ENCODE measurements at regions not wholly inside any gene's neighbourhood (a gene's known extent, or its start where the extent isn't known, plus 50 kb on each side); places are given as distances from the start of the nearest gene placed in this dataset.
"Not testable (repeated sequence)": the region's sequence is repeated elsewhere in the genome, so short reads cannot be mapped to it uniquely, and the experiment has no call there.

DNA sequence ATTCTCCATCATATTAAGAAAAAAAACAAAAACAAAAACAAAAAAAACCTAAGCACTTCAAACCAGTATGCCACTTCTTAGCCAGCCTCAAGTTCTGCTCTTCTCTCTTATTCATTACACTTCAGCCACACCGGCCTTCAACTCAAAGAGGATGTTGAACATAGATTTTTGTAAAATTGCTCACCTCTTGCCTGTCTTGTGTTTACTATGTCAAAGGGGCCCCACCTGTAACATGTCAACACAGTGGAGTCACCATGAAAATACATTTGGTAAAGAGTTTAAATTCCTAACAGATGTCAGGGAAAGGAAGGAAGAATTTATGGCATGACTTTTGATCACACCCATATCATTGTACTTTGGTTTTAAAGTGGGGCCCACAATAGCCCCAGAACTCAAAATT lies 121.1 kb upstream of the GHR start:
- DNase-seq (ENCODE audit: low read depth) = peak; percentile 20
- no peak overlapping the region for H3K4me3 ChIP-seq (ENCODE audit: control insufficient read depth, low read depth, low read length)
- TF ChIP-seq, protein P1, sequence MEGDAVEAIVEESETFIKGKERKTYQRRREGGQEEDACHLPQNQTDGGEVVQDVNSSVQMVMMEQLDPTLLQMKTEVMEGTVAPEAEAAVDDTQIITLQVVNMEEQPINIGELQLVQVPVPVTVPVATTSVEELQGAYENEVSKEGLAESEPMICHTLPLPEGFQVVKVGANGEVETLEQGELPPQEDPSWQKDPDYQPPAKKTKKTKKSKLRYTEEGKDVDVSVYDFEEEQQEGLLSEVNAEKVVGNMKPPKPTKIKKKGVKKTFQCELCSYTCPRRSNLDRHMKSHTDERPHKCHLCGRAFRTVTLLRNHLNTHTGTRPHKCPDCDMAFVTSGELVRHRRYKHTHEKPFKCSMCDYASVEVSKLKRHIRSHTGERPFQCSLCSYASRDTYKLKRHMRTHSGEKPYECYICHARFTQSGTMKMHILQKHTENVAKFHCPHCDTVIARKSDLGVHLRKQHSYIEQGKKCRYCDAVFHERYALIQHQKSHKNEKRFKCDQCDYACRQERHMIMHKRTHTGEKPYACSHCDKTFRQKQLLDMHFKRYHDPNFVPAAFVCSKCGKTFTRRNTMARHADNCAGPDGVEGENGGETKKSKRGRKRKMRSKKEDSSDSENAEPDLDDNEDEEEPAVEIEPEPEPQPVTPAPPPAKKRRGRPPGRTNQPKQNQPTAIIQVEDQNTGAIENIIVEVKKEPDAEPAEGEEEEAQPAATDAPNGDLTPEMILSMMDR (conservative IDR thresholded peaks at IDR 0.05; ENCODE audit: control insufficient read depth, insufficient read depth, low read depth, low read length) = no peak

DNA sequence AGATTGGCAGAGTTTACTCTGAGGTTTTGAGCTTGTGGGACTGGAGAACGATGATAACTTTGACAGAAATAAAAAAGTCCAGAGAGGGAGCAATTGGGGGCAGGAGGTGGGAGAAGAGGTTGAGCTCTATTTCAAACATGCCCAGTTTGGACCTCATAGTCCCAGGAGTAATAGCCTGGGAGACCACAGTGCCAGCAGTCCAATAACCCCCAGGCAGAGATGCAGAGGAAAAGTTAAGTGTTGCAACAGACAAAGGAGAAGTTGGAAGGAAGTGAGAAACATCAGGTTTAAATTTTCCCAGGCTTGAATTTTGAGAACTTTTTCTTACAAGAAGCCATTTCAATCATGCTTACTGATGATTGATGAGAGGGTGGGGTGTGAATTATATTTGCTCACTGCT lies 117.0 kb upstream of the GHR start:
- no peak overlapping the region for H3K4me3 ChIP-seq (ENCODE audit: control insufficient read depth, low read depth, low read length)
- TF ChIP-seq, protein P1 (conservative IDR thresholded peaks at IDR 0.05; ENCODE audit: control insufficient read depth, insufficient read depth, low read depth, low read length) = no peak
- DNase-seq (ENCODE audit: low read depth) = peak; percentile 69

DNA sequence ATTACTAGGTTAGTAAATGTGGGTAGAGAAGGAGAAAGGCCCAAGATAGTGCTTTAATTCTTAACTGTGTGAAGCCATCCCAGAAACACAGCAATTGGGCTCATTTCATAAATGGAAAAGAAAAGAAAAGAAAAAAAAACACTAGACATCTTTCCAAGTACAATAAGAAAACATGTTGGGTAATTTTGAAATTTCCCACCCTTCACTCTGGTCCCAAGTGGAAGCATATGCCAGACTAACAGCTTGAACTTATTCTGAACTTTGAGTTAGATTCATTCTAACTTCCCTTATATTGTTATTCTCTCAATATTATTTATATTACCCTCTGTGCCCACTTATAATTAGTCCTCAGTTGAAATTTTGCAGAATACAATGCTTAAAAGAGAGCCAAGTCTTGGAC lies 113.4 kb upstream of the GHR start:
- no peak overlapping the region for H3K4me3 ChIP-seq (ENCODE audit: control insufficient read depth, low read depth, low read length)
- TF ChIP-seq, protein P1 (conservative IDR thresholded peaks at IDR 0.05; ENCODE audit: control insufficient read depth, insufficient read depth, low read depth, low read length) = no peak
- peak; percentile 10 for DNase-seq (ENCODE audit: low read depth)

DNA sequence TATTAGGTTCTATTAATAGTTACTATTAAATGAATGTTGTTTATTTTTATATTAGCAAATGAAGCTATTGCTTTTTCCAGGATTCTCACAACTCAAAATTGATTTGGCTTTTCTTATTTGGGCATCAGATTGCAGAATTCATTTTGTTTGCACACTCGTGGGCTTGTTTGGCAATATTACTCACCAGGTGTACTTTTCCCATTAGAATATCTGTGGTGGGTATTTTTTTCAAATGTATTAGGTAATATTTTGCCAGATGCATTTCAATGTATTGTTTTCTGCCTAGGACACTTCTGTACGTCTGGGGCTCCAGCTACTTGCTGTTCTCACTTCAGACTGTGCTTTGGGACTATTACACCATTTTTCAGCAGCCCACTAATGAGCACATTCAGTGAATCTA lies 108.0 kb upstream of the GHR start:
- DNase-seq (ENCODE audit: low read depth) = no peak
- TF ChIP-seq, protein P1 (conservative IDR thresholded peaks at IDR 0.05; ENCODE audit: control insufficient read depth, insufficient read depth, low read depth, low read length) = no peak

DNA sequence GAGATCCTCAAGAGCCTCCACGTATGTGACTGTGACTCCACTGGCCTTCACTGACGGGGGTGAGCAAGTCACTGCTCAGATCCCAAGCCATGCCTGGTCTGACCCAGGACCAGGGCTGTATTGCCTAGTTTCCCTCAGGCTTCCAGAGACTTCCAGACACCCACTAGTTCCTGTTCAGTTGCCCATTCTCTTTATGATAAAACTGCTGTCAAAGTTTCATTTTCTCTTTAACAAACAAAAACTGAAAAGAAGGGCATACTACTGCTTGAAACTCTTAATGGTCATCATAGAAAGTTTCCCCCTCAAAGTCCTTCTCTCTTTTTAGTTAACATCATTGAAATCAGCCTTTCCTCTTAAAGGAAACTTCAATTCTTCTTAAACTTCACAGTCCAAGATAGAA lies 105.7 kb upstream of the GHR start:
- no peak for DNase-seq (ENCODE audit: low read depth)
- TF ChIP-seq, protein P1 (conservative IDR thresholded peaks at IDR 0.05; ENCODE audit: control insufficient read depth, insufficient read depth, low read depth, low read length) = no peak
- no peak overlapping the region for H3K4me3 ChIP-seq (ENCODE audit: control insufficient read depth, low read depth, low read length)

More for the DNA sequence above, 108.0 kb upstream of the GHR start:
- no peak overlapping the region for H3K4me3 ChIP-seq (ENCODE audit: control insufficient read depth, low read depth, low read length)

DNA sequence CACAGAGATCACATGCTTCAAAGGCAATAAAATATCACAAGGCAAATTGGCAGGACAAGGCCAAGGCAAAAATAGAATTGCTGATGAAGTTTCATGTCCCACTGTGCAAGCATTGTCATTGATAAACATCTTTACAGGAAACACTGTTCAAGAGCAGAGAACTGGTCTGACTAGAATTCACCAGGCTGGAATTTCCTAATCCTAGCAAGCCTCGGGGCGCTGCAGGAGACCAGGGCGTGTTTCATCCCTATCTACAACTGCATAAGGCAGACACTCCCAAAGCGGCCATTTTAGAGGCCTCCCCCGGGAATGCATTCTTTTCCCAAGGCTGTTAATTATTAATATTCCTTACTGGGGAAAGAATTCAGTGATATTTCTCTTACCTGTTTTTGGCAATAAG lies 103.7 kb upstream of the GHR start:
- H3K4me3 ChIP-seq (ENCODE audit: control insufficient read depth, low read depth, low read length); DNase-seq (ENCODE audit: low read depth): not testable (repeated sequence)

DNA sequence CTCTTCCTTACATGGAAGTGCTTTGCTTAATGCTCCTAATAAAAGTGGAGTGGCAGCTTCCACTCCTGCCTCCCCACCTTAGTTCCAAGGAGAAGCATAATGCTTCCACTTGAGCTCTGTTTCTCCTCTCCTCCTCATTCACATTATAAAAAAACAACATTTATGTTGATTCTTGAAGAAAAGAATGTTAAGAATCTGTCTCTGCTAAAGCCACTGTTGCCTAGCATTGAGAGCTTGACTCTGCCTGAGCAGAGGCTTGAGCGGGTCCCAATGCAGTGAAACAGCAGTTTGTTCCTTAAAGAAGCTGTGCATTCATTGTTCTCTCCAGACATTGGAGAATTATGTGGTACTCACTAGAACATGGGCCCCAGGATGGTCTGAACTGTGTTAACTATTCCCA lies 101.5 kb upstream of the GHR start:
- DNase-seq (ENCODE audit: low read depth) = no peak
- no peak overlapping the region for H3K4me3 ChIP-seq (ENCODE audit: control insufficient read depth, low read depth, low read length)
- TF ChIP-seq, protein P1 (conservative IDR thresholded peaks at IDR 0.05; ENCODE audit: control insufficient read depth, insufficient read depth, low read depth, low read length) = no peak

Data from fibroblast of mammary gland (primary cell).